Stimulated activated effector memory CD8-positive, alpha-beta T cell treated with anti-CD3 and anti-CD28 coated beads, Interleukin-12 subunit alpha, Interleukin-12 subunit beta, amount 100 ng/mL, for 72 hours (primary cell): ENCODE measurements at regions not wholly inside any gene's neighbourhood (a gene's known extent, or its start where the extent isn't known, plus 50 kb on each side); places are given as distances from the start of the nearest gene placed in this dataset.
"Not testable (repeated sequence)": the region's sequence is repeated elsewhere in the genome, so short reads cannot be mapped to it uniquely, and the experiment has no call there.

Source experiments
- ATAC-seq: fragments of 150-1000 bp; cut with Tn5 transposase; 2 replicates; pipeline ENCODE4 v1.10.0; 2021
- DNase-seq, 2 donors: peaks; one replicate each; pipeline ENCODE4 v3.0.0; 2021 to 2022; ENCODE audit warnings: low spot score in 2 of 2
- H3K27ac Mint-ChIP-seq: one replicate; pipeline ENCODE4 v1.8.0; 2022; ENCODE audit warnings: mild to moderate bottlenecking, mixed read lengths
- H3K36me3 Mint-ChIP-seq: one replicate; pipeline ENCODE4 v1.8.0; 2022; ENCODE audit warnings: mild to moderate bottlenecking, mixed read lengths
- H3K4me1 Mint-ChIP-seq: one replicate; pipeline ENCODE4 v1.8.0; 2022; ENCODE audit warnings: mixed read lengths
- H3K4me3 Mint-ChIP-seq: one replicate; pipeline ENCODE4 v1.8.0; 2022; ENCODE audit warnings: mild to moderate bottlenecking, mixed read lengths
- H3K9me3 Mint-ChIP-seq: one replicate; pipeline ENCODE4 v1.8.0; 2022; ENCODE audit warnings: mixed read lengths

GRCh38 chr2:150126143-150126740 is 361.2 kb downstream of the RND3 start:
- DNase-seq (no peak), ATAC-seq (no peak)
- Mint-ChIP-seq H3K9me3 (peaks cover 8% of the 10 kb centered on the region), H3K4me1 (no peaks in the 10 kb centered on the region), H3K36me3 (no peaks in the 10 kb centered on the region), H3K27ac (no peak overlapping the region), H3K4me3 (no peak overlapping the region)

GRCh38 chr2:150125708-150126107 is 361.8 kb downstream of the RND3 start:
- Mint-ChIP-seq H3K4me3 (no peak overlapping the region), H3K36me3 (no peaks in the 10 kb centered on the region), H3K9me3 (peaks cover 8% of the 10 kb centered on the region), H3K4me1 (no peaks in the 10 kb centered on the region), H3K27ac (no peak overlapping the region)
- no peak for ATAC-seq
- no peak for DNase-seq

GRCh38 chr2:150125188-150125587 is 362.3 kb downstream of the RND3 start:
- Mint-ChIP-seq H3K27ac (no peak overlapping the region), H3K9me3 (peaks cover 8% of the 10 kb centered on the region), H3K4me1 (no peaks in the 10 kb centered on the region), H3K36me3 (no peaks in the 10 kb centered on the region), H3K4me3 (no peak overlapping the region)
- ATAC-seq: no peak
- DNase-seq: no peak

DNA sequence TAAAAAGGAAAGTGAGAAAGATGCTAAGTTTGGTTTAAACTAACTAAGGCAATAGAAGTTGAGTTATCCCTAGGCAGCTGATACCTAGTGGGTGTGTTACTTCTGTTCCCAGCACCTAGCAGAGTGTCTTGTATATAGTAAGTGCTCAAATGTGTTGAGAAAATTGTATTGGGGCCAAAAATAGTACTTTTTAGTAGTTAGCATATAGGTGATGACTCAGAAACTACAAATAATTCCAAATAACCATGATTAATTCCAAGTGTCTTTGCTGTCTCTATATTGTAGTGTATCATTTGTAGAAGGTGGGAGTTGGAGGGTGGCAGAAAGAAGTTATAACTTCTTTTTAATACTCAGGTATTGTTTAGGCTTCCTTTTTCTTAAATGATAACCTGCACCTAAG is 362.7 kb downstream of the RND3 start:
- Mint-ChIP-seq H3K4me3 (no peak overlapping the region), H3K4me1 (no peaks in the 10 kb centered on the region)
- no peak for ATAC-seq

GRCh38 chr2:150122871-150123613 is 364.4 kb downstream of the RND3 start:
- no peaks in the 10 kb centered on the region for H3K36me3 Mint-ChIP-seq
- DNase-seq: no peak
- no peak for ATAC-seq
- no peak overlapping the region for H3K4me3 Mint-ChIP-seq
- peaks cover 4% of the 10 kb centered on the region for H3K9me3 Mint-ChIP-seq
- H3K4me1 Mint-ChIP-seq: no peaks in the 10 kb centered on the region
- H3K27ac Mint-ChIP-seq: no peak overlapping the region

More for the DNA sequence above, 362.7 kb downstream of the RND3 start:
- peaks cover 8% of the 10 kb centered on the region for H3K9me3 Mint-ChIP-seq
- H3K27ac Mint-ChIP-seq: no peak overlapping the region
- no peak for DNase-seq
- no peaks in the 10 kb centered on the region for H3K36me3 Mint-ChIP-seq

DNA sequence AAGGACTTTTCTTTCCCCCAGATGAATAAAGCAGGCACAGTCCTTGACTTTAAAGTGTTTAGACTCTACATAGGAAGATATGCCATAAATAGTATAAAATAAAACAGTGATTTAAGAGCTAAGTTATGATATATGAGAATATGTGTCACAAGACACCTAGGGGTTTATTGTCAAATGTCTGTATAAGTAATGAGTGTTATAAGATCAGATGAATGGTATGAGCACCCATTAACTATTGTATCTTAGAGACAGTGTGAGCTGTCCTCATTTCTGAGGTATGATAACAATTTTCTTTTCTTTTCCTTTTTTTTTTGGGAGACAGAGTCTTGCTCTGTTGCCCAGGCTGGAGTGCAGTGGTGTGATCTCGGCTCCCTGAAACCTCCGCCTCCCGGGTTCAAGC is 365.3 kb downstream of the RND3 start:
- no peaks in the 10 kb centered on the region for H3K36me3 Mint-ChIP-seq
- no peak overlapping the region for H3K4me3 Mint-ChIP-seq
- H3K4me1 Mint-ChIP-seq: no peaks in the 10 kb centered on the region
- H3K9me3 Mint-ChIP-seq: peaks cover 4% of the 10 kb centered on the region
- no peak overlapping the region for H3K27ac Mint-ChIP-seq
- no peak for DNase-seq
- ATAC-seq: no peak

DNA sequence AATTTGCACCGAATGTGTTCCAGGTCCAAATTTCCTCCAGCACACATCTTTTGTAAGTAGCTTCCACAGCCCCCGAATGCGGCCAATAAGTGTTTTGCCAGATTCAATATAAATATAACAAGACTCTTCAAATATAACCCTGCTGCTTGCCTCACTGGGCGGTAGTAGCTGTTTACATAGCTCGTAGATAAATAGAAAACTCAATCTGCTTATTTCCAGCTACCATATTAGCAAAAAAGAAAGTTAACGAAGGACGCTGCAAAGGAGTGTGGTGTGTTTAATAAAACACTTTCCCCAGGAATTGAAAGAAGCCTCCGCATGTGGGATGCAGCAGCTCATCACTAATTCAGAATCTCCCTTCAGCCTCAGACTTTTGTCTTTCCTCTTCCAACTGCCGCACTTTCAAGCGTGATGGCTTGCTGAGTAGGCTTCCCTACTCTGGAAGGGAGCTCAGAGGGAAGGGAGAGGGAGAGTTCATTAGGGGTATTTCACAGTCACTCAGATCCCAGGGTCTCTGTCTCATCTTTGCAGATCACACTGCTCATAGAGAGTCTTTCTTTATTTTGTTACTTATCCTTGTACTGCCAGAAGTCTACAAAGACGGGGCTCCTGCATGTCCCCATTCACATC is 367.0 kb downstream of the RND3 start:
- Mint-ChIP-seq H3K36me3 (no peaks in the 10 kb centered on the region), H3K9me3 (peaks cover 4% of the 10 kb centered on the region), H3K4me3 (no peak overlapping the region)

GRCh38 chr2:150119819-150120218 is 367.6 kb downstream of the RND3 start:
- ATAC-seq (no peak), DNase-seq (no peak)
- Mint-ChIP-seq H3K4me1 (no peaks in the 10 kb centered on the region), H3K27ac (no peak overlapping the region), H3K36me3 (no peaks in the 10 kb centered on the region), H3K4me3 (no peak overlapping the region), H3K9me3 (peaks cover 4% of the 10 kb centered on the region)

More for the DNA sequence above, 367.0 kb downstream of the RND3 start:
- no peak for DNase-seq
- no peak for ATAC-seq
- Mint-ChIP-seq H3K4me1 (no peaks in the 10 kb centered on the region), H3K27ac (no peak overlapping the region)

GRCh38 chr2:150114089-150114488 is 373.4 kb downstream of the RND3 start:
- H3K4me1 Mint-ChIP-seq, H3K27ac Mint-ChIP-seq, H3K36me3 Mint-ChIP-seq, DNase-seq, ATAC-seq, H3K4me3 Mint-ChIP-seq, H3K9me3 Mint-ChIP-seq: not testable (repeated sequence)

GRCh38 chr2:150110548-150110947 is 376.9 kb downstream of the RND3 start:
- Mint-ChIP-seq H3K36me3 (no peaks in the 10 kb centered on the region), H3K9me3 (no peaks in the 10 kb centered on the region), H3K4me1 (no peaks in the 10 kb centered on the region), H3K27ac (no peak overlapping the region), H3K4me3 (no peak overlapping the region)
- DNase-seq (no peak), ATAC-seq (no peak)

DNA sequence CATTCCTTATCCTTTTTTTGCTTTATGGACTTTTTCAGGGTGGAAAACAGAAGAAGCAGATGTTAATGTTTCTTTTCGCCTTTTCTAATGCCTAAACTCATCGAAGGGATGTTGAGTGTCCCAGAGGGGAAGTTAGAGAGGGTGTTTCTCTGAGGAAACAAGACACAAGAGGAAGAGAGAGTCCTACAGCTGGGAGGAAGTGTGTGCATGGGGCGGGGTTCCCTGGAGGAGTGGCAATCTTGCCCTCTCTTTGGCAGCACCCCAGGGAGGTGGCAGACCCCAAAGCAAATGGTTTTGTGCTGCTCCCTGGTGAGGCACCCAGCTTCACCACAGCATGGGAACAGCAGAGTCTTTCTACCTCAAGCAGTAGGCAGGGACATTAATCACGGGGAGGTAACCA is 377.6 kb downstream of the RND3 start:
- no peak overlapping the region for H3K27ac Mint-ChIP-seq
- H3K4me1 Mint-ChIP-seq: no peaks in the 10 kb centered on the region
- no peak for ATAC-seq
- no peaks in the 10 kb centered on the region for H3K36me3 Mint-ChIP-seq
- no peak overlapping the region for H3K4me3 Mint-ChIP-seq
- no peaks in the 10 kb centered on the region for H3K9me3 Mint-ChIP-seq
- no peak for DNase-seq

DNA sequence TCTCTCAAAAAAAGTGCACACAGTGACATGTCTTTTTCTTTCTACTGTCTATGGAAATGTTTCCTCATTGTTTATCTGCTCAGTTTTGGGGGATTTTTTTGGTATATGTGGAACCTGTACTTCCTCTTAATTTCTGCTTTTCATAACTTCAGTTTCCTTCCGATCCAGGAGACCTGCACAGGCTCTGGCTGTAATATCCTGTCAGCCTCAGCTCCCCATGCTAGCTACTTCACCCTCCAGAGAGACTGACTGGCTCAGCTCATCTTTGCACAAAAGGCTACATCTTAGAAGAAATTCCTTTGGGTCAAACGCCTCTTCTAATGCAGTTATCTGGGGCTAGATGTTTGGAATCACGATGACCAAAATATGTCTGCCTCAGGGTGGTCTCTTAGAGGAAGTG is 378.4 kb downstream of the RND3 start:
- Mint-ChIP-seq H3K9me3 (no peaks in the 10 kb centered on the region), H3K4me3 (no peak overlapping the region), H3K27ac (no peak overlapping the region), H3K36me3 (no peaks in the 10 kb centered on the region), H3K4me1 (no peaks in the 10 kb centered on the region)
- DNase-seq (no peak), ATAC-seq (no peak)

- DNase-seq: no peak
- Mint-ChIP-seq H3K4me3 (no peak overlapping the region), H3K4me1 (no peaks in the 10 kb centered on the region), H3K27ac (no peak overlapping the region), H3K9me3 (no peaks in the 10 kb centered on the region), H3K36me3 (no peaks in the 10 kb centered on the region)
- no peak for ATAC-seq
These were observed 379.7 kb downstream of the RND3 start for GRCh38 chr2:150107816-150108215.

- no peaks in the 10 kb centered on the region for H3K9me3 Mint-ChIP-seq
- no peak for ATAC-seq
- no peak for DNase-seq
- H3K36me3 Mint-ChIP-seq: no peaks in the 10 kb centered on the region
- H3K4me1 Mint-ChIP-seq: no peaks in the 10 kb centered on the region
- no peak overlapping the region for H3K27ac Mint-ChIP-seq
- H3K4me3 Mint-ChIP-seq: no peak overlapping the region
These were observed 380.3 kb downstream of the RND3 start for GRCh38 chr2:150107170-150107569.

- Mint-ChIP-seq H3K4me3 (no peak overlapping the region), H3K9me3 (no peaks in the 10 kb centered on the region), H3K4me1 (no peaks in the 10 kb centered on the region), H3K36me3 (no peaks in the 10 kb centered on the region), H3K27ac (no peak overlapping the region)
- DNase-seq (no peak), ATAC-seq (no peak)
These were observed 385.5 kb downstream of the RND3 start for GRCh38 chr2:150101947-150102346.

- no peaks in the 10 kb centered on the region for H3K4me1 Mint-ChIP-seq
- H3K9me3 Mint-ChIP-seq: no peaks in the 10 kb centered on the region
- no peak for DNase-seq
- H3K4me3 Mint-ChIP-seq: no peak overlapping the region
- no peak for ATAC-seq
- H3K36me3 Mint-ChIP-seq: no peaks in the 10 kb centered on the region
- no peak overlapping the region for H3K27ac Mint-ChIP-seq
These were observed 386.6 kb downstream of the RND3 start for GRCh38 chr2:150100834-150101233.
